ENCODE measurements at regions not wholly inside any gene's neighbourhood (a gene's known extent, or its start where the extent isn't known, plus 50 kb on each side); places are given as distances from the start of the nearest gene placed in this dataset.

DNA sequence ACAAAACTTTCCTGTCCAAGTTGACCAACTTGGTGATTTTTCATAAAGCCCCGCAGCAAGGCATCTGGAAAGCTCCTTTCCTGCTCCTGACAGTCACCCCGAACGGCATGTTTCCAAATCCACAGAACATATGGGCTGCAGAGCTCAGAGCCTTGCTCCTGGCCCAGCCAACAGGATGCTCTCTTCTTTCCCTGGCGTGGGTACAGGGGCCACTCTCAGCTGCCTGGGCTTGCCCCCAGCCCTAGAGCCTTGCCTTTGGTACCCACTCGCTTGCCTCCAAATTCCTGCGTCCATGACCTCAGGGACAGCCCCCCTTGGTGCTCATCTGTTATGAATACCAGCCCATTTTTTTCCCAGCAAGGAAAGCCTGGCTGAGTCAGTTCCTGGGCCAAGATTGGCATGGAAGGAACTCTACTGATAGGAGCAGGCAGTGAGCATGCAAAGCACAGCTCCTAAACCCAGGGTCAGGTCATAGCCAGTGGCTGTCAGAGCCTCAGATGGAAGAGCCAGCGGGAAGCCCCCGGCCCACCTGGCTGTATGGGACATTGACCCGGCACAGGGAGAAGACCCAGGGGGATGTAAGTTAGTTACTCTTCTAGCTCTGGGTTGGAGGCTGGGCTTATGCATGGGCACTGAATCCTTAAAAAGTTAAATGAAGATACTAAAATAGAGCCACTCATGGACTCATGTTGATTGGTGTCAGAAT, 105.3 kb upstream of the RTL1 start:
- H3K4me1 Mint-ChIP-seq (ENCODE audit: low read depth), result no peaks in the 10 kb centered on the region
- peaks cover 10% of the 10 kb centered on the region for H3K9me3 Mint-ChIP-seq (ENCODE audit: low read depth)
- no peak overlapping the region for H3K4me3 Mint-ChIP-seq (ENCODE audit: low read depth)
- TF ChIP-seq, protein P1, sequence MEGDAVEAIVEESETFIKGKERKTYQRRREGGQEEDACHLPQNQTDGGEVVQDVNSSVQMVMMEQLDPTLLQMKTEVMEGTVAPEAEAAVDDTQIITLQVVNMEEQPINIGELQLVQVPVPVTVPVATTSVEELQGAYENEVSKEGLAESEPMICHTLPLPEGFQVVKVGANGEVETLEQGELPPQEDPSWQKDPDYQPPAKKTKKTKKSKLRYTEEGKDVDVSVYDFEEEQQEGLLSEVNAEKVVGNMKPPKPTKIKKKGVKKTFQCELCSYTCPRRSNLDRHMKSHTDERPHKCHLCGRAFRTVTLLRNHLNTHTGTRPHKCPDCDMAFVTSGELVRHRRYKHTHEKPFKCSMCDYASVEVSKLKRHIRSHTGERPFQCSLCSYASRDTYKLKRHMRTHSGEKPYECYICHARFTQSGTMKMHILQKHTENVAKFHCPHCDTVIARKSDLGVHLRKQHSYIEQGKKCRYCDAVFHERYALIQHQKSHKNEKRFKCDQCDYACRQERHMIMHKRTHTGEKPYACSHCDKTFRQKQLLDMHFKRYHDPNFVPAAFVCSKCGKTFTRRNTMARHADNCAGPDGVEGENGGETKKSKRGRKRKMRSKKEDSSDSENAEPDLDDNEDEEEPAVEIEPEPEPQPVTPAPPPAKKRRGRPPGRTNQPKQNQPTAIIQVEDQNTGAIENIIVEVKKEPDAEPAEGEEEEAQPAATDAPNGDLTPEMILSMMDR (IDR thresholded peaks at IDR 0.05; ENCODE audit: unreplicated experiment), result no peak
- H3K27me3 Mint-ChIP-seq, result peaks cover 3% of the 10 kb centered on the region
- DNase-seq (ENCODE audit: low spot score, unreplicated experiment), result no peak
- H3K36me3 Mint-ChIP-seq (ENCODE audit: insufficient read depth), result peaks cover 7% of the 10 kb centered on the region
- no peak overlapping the region for H3K27ac Mint-ChIP-seq

DNA sequence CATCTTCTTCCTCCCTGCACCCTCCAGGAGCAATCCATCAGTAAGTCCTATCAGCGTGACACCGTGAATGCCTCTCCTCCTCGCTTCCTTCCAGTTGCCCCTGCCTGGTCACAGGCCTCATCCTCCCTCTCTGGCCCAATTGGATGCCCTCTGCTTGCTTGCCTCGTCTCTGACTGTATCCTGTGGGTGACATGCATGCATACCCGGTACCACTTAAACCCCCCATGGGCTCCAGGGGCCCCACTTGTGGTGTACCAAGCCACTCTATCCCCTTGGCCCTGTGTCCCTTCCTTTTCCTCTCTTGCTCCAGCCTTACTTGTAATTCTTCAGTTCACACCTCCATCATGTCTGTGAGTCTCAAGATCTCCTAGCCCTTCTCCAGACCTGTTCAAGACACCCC, 106.0 kb upstream of the RTL1 start:
- H3K9me3 Mint-ChIP-seq (ENCODE audit: low read depth), result peaks cover 10% of the 10 kb centered on the region
- peaks cover 7% of the 10 kb centered on the region for H3K36me3 Mint-ChIP-seq (ENCODE audit: insufficient read depth)
- H3K27me3 Mint-ChIP-seq, result peaks cover 3% of the 10 kb centered on the region
- DNase-seq (ENCODE audit: low spot score, unreplicated experiment), result no peak
- no peak overlapping the region for H3K27ac Mint-ChIP-seq
- no peaks in the 10 kb centered on the region for H3K4me1 Mint-ChIP-seq (ENCODE audit: low read depth)
- H3K4me3 Mint-ChIP-seq (ENCODE audit: low read depth), result no peak overlapping the region
- TF ChIP-seq, protein P1 (IDR thresholded peaks at IDR 0.05; ENCODE audit: unreplicated experiment), result no peak

DNA sequence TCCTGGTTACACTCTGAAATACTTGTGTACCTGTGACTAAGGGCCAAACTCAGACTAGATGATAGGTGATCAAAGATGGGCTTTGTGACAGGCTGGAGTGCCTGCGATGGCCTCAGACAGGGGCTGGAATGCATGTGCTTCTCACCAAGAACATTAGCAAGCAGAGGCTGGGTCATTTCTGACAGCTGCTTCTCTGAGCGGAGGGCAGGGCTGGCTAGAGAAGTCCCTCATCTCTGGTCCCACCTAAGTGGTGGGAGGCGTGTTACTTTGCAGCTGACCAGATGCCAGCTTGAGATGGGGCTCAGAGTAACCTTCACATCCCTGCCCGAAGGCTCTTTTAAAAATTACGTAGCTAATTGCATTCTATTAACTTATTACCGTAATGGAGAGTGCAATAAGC, 106.8 kb upstream of the RTL1 start:
- DNase-seq (ENCODE audit: low spot score, unreplicated experiment), result no peak
- Mint-ChIP-seq H3K27ac (no peak overlapping the region), H3K36me3 (ENCODE audit: insufficient read depth) (peaks cover 7% of the 10 kb centered on the region), H3K9me3 (ENCODE audit: low read depth) (peaks cover 10% of the 10 kb centered on the region), H3K4me1 (ENCODE audit: low read depth) (no peaks in the 10 kb centered on the region), H3K27me3 (peaks cover 3% of the 10 kb centered on the region), H3K4me3 (ENCODE audit: low read depth) (no peak overlapping the region)
- TF ChIP-seq, protein P1 (IDR thresholded peaks at IDR 0.05; ENCODE audit: unreplicated experiment), result no peak

DNA sequence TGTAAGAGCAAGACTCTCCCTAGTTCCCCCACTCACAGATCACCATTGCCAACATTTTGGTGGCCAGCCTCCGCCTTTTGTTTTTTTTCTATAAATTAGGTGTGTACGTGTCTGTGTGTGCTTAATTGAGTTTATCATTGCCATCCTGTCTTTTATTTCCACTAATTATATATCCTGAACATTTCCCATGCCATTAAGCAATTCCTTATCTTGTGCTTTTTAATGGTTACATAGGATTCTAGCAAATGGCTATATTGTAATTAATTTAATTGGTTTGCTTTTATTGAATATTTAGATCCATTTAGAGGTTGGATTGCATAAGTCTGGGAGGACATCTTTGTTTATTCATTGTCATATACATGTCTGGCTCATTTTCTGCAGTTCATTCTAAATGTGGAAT, 107.3 kb upstream of the RTL1 start:
- H3K27ac Mint-ChIP-seq, result no peak overlapping the region
- peaks cover 3% of the 10 kb centered on the region for H3K27me3 Mint-ChIP-seq
- H3K4me3 Mint-ChIP-seq (ENCODE audit: low read depth), result no peak overlapping the region
- peaks cover 7% of the 10 kb centered on the region for H3K36me3 Mint-ChIP-seq (ENCODE audit: insufficient read depth)
- no peak for DNase-seq (ENCODE audit: low spot score, unreplicated experiment)
- TF ChIP-seq, protein P1 (IDR thresholded peaks at IDR 0.05; ENCODE audit: unreplicated experiment), result no peak
- no peaks in the 10 kb centered on the region for H3K4me1 Mint-ChIP-seq (ENCODE audit: low read depth)
- peaks cover 10% of the 10 kb centered on the region for H3K9me3 Mint-ChIP-seq (ENCODE audit: low read depth)

DNA sequence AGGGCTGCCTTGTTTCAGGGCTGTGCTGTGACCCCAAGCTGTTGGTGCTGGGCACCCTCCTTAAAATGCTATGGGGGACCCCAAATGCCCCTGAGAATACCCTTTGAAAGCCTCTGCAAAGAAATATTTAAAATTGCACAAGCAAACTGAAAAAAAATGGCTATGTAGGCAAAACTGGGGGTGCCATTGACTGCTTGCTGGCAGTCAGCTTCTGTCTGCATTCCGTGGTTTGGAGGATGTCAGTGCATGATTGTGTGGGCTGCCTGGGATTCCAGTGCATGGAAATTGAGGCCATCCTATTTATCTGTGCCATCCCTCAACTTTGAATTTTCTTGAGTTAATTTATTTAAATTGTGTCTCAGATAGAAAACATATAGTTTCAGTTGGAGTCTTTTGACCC, 113.7 kb upstream of the RTL1 start:
- no peak for DNase-seq (ENCODE audit: low spot score, unreplicated experiment)

More for the DNA sequence above, 113.7 kb upstream of the RTL1 start:
- Mint-ChIP-seq H3K4me1 (ENCODE audit: low read depth) (no peaks in the 10 kb centered on the region), H3K36me3 (ENCODE audit: insufficient read depth) (peaks cover 4% of the 10 kb centered on the region), H3K4me3 (ENCODE audit: low read depth) (no peak overlapping the region), H3K9me3 (ENCODE audit: low read depth) (peaks cover 7% of the 10 kb centered on the region), H3K27me3 (no peaks in the 10 kb centered on the region), H3K27ac (no peak overlapping the region)
- TF ChIP-seq, protein P1 (IDR thresholded peaks at IDR 0.05; ENCODE audit: unreplicated experiment), result no peak

Measured in progenitor cell of endocrine pancreas (in vitro differentiated cells).